ENCODE measurements at regions not wholly inside any gene's neighbourhood (a gene's known extent, or its start where the extent isn't known, plus 50 kb on each side); places are given as distances from the start of the nearest gene placed in this dataset.
A peak's percentile ranks its signal among the peaks of the same experiment; 100 is the strongest.
"Not testable (repeated sequence)": the region's sequence is repeated elsewhere in the genome, so short reads cannot be mapped to it uniquely, and the experiment has no call there.

DNA sequence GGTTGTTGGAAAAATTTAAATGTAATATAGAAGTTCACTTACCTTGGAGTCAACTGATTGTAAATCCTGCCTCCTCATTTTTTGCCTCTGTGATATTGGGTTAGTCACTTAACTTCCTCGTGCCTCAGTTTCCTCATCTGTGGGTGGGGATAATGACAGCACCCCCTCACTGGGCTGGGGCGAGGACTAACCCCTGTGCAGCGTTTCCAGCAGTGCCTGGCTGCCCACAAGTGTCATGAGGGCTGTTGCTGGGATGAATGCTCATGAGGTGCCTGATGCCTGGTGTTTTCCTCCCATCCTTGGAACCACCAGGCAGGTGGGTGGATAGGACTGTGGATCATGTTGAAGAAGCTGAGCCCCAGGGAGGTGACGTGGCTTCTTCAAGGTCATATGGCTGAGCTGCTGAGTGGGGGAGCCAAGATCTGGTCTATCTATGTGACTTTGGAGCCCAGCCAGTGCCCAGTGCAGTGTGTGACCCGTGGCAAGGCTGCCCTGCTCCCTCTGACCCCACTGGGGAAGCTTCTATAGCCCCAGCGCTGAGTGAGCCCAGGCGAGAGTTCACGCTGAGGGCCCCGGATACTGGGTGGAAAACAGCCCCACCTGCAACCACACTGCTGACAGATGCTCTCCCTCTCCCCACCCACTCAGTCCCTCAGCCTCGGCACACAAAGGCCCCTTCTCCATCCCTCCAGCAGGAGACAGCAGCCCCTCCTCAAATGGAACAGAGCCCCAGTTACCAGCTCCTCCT, 446.0 kb downstream of the PTPRU start:
- peak in 1 of 2 experiments; percentile 91 for DNase-seq

DNA sequence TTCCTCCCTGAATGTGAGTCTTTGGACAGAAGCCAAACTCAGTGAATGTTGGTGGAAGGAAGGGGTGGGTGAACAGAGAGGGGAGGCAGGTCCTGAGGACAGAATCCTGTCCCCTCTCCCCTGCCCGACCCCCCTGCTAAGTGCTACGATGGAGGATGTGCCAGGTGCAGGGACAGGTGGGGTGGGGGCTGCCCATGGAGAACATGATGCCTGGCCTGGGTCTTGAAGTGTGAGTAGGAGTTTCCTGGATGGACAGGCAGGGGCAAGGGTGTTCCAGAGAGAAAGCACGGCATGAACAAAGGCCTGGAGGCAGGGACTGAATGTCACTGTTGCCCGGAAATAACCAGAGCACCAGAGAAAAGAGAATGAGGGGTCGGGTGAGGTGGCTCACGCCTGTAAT, 445.1 kb downstream of the PTPRU start:
- not testable (repeated sequence) for DNase-seq

DNA sequence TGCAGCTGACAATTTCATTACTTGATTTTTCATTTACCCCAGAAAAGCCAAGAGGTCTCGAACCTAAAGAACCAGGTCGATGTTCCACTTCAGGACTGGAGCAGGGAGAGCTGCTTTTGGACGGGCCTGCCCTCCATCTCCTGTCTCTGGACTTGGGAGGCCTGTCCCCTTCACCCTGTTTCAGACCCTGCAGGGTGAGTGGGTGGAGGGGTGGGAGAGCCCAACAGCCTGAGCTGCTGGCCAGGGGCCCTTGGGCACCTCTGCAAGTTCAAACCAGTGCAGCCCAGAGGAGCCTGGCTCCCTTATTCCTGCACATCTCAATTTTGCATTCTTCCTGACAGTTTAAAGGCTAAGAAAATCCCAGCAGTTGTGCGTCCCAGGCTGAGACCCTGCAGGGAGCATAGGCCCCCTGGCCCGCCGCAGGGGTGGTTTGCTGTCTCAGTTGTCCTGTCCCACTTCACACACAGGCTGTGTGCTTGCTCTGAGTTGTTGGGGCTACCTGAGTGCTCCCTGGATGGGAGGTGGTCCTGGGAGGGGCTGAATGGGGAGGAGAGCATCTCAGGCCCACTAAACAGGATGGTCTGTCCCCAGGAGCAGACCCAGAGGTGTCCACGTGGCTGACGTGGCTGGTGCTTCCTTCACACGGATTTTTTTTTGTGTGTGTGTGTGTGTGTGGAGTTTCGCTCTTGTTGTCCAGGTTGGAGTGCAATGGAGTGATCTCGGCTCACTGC, 443.7 kb downstream of the PTPRU start:
- no peak for DNase-seq

DNA sequence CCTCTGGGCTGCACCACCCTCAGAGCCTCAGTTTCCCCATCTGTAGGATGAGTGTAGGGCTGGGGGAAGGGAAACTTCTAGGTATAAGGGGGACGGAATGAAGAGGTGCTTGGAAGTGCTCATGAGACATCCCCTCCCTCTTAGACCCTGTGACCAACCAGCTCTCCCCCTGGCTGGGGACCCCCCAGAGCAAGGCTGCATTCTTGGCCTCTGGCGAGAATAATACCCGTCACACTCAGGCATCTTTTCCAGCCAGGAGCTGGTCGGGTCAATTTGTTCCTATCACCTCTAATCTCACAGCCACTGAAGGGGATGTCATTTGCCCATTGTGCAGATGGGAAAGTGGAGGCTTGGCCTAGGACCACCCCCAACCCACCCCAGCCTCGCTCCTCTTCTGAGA, 443.0 kb downstream of the PTPRU start:
- DNase-seq = no peak

DNA sequence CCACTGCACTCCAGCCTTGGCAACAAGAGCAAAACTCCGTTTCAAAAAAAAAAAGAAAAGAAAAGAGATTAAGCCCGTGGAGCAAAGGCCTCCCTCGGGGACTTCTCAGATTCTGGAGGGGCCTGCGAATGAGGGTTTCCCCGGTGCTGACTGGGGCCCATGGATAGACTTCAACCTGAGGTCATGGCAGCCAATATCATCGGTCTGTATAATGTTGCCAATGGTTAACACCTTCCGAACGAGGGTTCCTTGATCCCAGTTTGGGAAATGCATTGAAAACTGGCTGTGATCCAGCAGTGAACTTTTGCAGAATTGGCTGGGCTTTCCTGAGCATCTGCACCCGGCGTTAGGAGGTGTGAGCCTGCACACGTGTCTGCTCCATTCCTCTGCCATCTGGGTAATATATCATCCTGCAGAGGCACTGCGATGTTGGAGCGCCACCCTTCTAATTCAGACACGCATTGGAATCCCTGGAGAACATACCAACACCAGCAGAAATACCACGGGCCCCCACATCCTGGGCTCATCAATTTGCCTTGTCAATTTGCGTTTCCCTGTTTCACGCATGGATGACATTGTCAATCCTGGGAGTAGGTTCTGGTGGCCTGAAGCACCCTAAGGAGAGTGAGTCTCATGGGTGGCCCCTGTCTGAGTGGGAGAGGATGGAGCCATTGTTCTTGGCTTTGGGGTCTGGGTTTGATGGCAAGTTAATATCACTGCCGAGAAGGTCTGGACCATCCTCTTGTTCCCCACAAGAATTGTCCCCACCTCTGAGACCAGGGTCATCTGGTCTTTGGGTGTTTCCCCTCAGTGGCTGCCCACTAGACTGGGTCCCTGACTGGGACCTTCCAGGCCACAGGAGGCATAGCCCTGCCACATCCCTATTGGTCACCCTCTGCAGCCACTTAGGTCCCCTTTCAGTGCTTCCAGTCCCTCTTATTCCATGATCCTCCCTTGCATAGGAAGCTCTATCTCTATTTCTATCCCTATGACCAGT, 441.0 kb downstream of the PTPRU start:
- no peak for DNase-seq

DNA sequence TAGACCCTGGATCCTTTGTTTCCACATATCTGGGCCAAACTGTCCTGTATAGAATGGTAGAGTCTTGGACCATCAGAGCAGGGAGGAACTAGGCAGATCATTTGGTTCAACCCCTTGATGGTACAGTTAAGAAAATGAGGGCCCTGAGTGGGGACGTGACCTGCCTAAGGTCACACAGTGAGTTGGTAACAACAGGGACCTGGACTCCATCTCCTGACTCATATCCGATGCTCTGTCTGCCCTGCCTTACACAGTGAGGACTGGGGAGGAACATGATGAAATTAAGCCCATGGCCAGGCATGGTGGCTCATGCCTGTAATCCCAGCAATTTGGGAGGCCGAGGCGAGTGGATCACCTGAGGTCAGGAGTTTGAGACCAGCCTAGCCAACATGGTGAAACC, 440.2 kb downstream of the PTPRU start:
- DNase-seq = no peak

DNA sequence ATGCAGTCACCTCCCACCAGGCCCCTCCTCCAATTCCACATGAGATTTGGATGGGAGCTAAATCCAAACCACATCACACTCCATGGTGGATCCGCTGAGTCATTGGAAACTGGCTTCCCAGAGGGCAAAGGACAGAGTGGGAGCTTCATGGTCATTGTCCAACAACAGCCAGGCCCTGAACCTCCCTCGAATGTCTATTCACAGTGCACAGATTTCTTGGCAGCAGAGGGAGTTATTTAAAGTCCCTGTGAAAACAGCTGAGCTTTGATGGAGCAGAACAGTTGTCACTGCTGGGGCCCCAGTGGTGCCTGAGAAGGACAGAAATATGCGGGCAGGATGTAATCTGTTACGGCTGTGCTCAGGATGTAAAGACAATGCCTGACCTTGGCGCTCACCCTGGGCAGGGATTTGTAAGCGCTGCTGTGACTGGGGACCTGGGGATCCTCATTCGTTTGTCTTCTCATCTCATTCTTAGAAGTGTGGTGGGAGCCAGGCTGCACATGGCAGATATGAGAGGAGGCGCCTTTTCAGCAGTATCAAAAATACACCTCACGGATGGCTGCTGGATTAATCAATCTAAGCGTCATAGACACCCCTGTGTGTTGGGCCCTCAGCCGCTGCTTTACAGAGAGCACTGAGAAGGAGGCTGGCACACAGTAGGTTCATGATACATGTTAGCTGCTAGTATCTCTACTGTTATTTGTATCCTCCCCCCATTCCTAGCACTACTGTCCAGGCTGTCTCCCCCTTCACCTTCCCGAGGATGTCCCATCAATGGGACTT, 439.4 kb downstream of the PTPRU start:
- DNase-seq = no peak

DNA sequence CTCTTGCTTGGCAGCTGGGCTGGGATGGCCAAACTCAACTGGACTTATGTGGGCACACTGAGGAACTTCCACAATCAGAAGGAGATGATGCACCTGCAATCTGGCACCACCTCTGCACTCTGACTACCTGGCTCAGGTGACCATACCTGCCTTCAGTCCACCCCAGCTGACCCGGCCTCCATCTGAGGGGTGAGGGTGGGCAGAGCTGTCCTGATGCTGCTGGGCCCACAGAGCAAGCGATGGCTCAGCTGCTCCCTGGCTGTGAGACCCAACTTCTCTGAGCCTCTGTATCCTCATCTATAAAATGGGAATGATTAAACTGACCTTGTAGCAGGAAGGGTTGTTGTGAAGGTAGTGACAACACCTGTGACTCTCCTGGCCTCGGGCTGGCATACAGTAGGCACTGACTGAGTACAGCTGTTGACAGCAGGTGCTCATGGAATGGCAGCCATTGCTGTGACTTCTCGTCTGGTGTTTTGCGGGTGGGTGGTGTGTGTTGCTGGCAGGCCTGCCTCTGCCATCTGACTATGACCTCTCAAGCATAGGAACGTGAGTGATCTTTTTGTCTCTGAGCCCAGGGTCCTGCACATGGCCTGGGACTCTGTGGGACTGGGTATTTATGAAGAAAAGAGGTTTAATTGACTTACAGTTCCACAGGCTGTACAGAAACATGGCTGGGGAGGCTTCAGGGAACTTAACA, 438.5 kb downstream of the PTPRU start:
- DNase-seq = no peak

DNA sequence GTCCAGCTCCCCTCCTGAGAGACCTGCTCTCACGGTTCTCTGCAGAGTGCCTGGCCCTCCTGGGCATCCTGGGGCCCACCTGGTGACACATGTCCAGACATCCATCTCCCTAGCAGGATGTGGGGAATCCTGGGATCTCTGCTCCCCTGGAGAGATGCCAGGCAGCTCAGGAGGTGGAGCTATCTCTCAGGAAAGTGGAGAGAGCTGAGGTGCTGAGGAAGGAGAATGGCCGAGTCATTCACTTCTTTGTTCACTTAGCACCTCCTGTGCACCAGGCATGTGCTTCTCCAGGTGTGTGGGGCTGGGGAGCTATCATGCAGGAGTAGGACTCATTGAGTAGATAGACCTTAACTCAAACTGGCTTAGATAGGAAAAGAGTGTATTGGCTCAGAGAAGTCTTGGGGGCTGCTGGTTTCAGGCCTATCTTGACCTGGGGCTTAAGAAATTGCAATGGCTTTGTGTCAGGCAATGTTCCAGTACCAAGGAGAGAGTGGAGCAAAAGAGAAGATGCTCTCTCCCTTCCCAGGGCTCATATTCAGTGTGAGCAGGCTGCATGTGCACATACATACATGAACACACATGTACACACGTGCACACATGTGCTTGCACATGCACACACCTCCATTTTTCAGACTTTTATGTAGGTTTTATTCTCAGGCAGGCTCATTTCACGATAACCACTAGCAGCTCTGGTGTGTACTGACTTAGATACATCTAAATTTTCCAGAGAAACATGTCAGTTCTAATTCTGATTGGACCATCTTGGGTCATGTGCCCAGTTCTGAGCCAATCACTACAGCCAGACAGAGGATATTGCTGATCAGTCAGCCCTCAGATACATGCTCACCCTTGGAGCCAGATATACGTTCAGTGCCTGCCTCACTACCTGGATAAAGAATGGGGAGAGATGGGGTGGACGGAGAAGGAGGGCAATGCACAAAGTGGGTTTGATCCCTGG, 437.6 kb downstream of the PTPRU start:
- DNase-seq = no peak

DNA sequence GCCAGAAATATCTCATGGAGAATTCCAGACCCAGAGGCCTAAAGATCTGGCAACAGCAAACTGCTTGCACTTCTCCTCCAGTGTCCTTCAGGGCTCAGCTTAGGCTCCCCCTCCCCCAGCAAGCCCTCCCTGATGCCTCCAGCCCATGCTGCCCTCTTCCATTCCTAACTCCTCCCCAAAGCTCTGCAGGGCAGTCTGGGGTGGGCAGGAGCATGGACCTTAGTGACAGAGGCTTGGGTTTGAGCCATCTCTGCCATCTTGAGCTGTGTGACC, 436.8 kb downstream of the PTPRU start:
- DNase-seq = no peak

DNA sequence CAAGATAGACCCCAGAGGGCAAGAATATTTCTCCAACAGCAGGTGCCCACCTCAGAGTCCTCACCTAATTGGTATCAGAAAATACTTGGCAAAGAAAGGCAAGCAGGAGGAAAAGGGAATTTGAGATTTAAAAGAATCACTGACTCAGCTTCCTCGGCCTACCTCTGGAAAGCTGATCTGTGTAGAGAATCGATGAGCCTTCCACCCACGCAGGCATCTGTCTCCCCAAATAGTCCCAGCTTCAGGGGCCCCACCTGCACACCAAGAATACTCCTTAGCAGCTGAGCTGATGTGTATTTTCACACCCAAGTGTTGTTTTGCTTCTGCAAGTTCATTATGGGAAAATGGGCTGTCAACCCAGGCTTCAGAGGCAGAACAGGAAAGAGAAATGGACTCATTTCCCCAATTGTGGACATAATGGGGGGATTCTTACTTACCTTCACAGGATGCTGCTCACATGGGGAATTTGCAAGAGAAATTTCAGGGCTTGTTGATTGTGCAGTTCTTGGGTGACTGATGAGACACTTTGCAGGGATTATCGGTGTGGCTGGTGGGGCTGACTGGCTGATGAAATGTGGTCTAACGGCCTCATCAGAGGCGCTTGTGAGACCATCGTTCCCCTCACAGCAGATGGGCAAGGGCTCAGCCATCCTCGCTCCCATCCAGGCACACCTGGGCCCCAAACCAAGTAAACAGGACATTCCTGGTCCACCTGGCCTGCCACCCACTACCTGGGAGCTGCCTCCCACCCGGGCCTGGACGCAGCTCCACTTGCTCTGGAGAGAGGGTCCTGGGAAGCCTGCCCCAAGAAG, 436.3 kb downstream of the PTPRU start:
- no peak for DNase-seq

DNA sequence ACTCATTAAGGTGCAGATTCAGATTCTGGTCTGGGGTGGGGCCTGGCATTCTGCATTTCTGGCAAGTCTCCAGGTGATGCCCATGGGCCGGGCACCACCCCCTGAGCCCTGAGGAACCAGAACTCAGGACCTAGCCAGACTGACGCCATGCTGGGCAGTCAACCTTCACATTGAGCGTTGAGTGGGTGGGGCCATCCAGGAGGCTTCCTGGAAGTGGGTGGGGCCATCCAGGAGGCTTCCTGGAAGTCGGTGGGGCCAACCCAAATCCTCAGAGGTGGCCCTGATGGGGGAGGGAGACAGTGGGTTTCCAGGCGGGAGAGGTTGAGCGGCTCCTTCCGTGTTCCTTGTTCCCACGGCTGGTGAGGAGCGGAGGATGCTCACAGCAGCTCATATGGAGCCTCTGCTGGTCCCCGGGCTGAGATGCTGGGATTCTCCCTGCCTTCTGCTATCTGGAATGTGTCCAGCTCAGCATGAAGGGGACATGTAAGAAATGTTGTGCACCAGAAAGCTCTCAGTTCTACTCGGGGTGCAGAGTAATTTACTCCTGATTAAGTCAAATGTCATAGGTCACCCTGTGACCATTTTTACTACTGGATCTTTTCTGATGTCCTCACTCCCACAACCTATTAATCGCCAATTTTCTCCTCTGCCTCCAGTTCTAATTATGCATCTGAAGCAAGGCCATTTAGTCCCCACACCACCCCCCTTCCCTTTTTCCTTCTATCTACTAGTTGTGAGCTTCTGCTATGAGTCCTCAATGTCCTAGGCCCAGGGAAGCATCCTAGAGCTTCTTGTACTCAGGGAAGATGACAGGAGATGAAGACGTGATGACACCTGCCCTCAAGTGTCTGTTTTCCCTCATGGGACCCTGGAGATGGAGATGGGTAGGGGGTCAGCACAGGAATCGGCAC, 435.4 kb downstream of the PTPRU start:
- DNase-seq = no peak

DNA sequence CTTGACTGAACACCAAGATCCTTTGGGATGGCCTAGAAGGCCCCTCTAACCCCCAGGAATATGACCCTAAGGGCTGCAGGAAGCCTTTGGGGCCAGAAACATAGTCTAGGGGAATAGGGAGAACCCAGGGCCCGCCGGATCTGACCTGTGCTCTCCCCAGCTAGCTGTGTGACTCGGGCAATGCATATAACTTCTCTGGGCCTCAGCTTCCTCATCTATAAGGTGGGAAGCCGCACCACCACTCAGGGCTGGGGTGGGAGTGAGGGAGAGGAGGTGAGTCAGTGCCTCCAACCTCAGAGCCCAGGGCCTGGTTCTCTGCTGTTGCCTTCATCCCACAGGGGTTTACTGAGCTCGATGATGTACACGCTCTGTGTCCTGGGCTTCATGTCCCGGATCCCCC, 434.4 kb downstream of the PTPRU start:
- DNase-seq = no peak

DNA sequence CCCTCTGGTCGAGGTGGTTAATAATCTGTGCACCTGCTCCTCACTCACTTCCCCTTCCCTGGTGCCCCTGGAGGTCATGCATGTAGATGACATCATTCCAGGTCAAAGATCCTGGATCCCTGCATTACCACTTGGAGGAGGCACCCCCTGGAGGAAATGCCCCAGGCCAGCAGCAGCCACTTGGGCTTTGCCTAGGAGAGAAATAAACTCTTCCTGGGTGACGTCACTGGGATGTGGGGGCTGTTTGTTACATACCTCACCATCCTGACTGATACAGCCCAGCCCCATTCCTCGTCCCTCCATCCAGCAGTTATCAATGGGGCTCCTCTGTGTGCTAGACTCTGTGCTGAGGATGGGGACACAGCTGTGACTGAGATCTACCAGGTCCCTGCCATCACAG, 433.6 kb downstream of the PTPRU start:
- no peak for DNase-seq

DNA sequence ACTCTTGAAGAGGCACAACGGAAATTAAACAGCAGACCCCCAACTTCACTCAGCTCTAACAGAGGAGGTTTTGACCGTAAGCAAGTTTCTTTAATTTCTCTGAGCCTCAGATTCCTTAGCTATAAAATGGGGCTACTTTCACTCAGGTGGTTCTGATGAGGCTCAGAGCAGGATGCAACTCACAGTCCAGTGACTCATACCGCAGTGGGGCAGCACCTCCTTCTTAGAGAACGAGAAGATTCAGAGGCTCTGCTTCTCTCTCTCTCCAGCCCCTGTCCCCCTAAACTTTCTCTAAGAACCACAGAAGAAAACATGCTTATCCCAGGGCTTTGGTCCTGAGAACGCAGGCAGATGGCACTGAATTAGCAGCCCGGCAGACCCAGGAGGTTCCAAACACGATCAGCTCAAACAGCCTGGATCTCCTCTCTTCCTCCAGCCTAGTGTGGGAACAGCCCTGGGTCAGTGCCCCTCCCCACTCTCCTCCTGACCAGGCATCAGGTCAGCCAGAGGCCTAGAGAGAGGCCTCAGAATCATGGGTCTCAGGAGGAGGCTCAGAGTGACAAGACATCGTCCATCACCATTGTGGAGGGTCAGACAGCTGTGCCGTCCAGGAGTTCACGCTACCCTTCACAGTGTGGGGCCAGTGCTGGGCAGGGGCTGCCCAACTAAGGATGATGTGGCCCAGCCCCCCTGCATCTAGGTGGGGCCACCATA, 433.0 kb downstream of the PTPRU start:
- DNase-seq = no peak

DNA sequence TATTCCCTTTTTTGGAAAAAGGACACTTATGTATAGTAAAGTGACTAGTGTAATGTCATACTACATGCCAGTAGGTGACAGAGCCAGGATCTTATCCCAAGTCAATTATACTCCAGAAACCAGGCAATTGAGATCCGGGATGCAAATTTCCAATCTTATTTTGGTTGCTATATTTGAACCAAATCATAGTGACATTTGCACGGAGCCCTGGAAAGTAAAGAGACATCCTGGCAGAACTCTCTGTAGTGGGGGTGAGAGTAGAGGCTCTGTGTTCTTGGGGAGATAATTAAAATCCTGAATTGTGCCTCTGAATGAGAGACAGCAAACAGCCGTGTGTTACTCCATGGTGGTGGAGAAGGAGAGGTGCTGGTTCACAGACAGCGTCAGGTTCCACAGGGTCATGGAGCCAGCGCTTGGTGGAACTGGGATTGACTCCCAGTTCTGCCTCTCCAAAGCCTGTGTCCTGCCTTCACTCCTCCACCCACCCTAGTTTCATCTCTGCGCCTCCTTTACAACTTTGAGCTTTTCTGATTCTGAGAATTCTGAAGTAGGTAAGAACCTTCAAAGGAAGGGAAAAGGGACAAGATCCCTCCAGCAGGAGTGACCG, 432.3 kb downstream of the PTPRU start:
- DNase-seq = no peak

DNA sequence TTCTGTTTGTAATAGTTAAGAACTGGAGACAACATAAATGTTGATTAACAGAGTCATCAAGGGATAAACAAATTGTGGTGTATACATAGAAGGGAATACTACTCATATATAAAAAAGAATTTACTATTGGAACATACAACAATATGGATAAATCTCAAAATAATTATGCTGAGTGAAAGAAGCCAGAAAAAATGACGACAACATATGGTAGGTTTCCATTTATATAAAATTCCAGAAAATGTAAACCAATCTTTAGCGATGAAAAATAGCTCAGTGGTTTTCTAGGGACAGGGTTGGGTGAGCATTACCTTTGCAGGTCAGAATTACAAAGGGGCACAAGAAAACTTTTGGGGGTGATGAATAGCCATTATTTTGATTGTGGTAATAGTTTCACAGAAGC, 431.6 kb downstream of the PTPRU start:
- DNase-seq = no peak

DNA sequence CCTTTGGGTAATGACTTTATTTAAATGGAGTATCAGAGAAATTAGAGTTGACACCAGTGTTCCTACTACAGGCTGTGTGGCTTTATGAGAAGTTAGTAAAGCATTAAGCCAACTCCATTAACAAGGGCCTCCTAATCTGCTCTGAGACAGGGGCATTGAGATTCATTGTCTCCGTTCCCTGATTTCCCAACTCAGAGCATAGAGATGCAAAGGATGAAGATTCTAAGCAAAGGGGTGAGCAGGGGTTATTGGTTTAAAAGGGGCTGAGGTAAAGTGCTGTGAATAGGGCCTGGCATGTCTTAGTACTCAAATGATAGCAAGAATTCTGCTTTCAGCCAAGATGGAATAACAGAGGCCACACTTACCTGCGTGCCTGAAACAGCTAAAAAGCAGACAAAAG, 428.4 kb downstream of the PTPRU start:
- DNase-seq = no peak
